H1 (cell line): ENCODE measurements at regions not wholly inside any gene's neighbourhood (a gene's known extent, or its start where the extent isn't known, plus 50 kb on each side); places are given as distances from the start of the nearest gene placed in this dataset.

ENCODE experiments used
- CTCF ChIA-PET: fragments of 300-600 bp; sonication (Branson Sonifier 250); formaldehyde crosslinking; loops from one replicate; lab custom pipeline; 2021; ENCODE audit not compliant: partially characterized antibody; lab: Charles Lee
- POLR2A ChIA-PET: fragments of 300-600 bp; sonication (Branson Sonifier 250); formaldehyde crosslinking; loops from one replicate; lab custom pipeline; 2021; ENCODE audit warnings: inconsistent platforms; ENCODE audit not compliant: partially characterized antibody; lab: Charles Lee
- DNase-seq, 2 experiments: peaks; one replicate each; pipeline versions ENCODE4 v3.0.0 to v3.0.0-alpha.2; 2010 to 2022; ENCODE audit warnings: low spot score in 2 of 2, low read depth in 1 of 2, mixed read lengths in 1 of 2
- FAIRE-seq: peaks from 2 replicates; lab custom pipeline; 2011; peaks lifted over from hg19 to GRCh38; lab: Jason Lieb, UNC
- H2AFZ ChIP-seq: 2 replicates; pipeline ENCODE4 v1.8.1; 2012; ENCODE audit warnings: low read length, inconsistent platforms
- H2AK5ac ChIP-seq: 2 replicates; pipeline ENCODE4 v1.6.1; 2013; ENCODE audit warnings: low read depth, low read length
- H2BK120ac ChIP-seq: replicated peaks from 2 replicates; pipeline ENCODE3; 2013; ENCODE audit warnings: low read depth, low read length, inconsistent platforms
- H2BK12ac ChIP-seq: 2 replicates; pipeline ENCODE4 v1.6.1; 2013; ENCODE audit warnings: low read depth, low read length
- H2BK15ac ChIP-seq: 2 replicates; pipeline ENCODE4 v1.6.1; 2013; ENCODE audit warnings: low read length
- H2BK20ac ChIP-seq: 2 replicates; pipeline ENCODE4 v1.6.1; 2013; ENCODE audit warnings: low read length
- H2BK5ac ChIP-seq: 2 replicates; pipeline ENCODE4 v1.6.1; 2013; ENCODE audit warnings: low read depth, low read length
- H3K14ac ChIP-seq: 2 replicates; pipeline ENCODE4 v1.6.1; 2013; ENCODE audit warnings: inconsistent platforms; ENCODE audit not compliant: insufficient read length
- H3K18ac ChIP-seq: 2 replicates; pipeline ENCODE4 v1.6.1; 2013; ENCODE audit warnings: low read length; ENCODE audit errors: extremely low read depth
- H3K23ac ChIP-seq: 2 replicates; pipeline ENCODE4 v1.6.1; 2013; ENCODE audit warnings: inconsistent platforms; ENCODE audit not compliant: insufficient read length
- H3K23me2 ChIP-seq: 2 replicates; pipeline ENCODE4 v1.6.1; 2013; ENCODE audit warnings: low read depth, low read length
- H3K27ac ChIP-seq: 2 replicates; pipeline ENCODE4 v1.6.1; 2011; ENCODE audit warnings: low read depth, low read length, inconsistent platforms
- H3K27me3 ChIP-seq, 4 experiments: replicated peaks in 1 of 4; 1 replicate in 1 of 4; 2 replicates in 3 of 4; pipeline versions ENCODE4 v1.6.1 to v1.8.1; 2011 to 2013; ENCODE audit warnings: low read length in 3 of 4, mild to moderate bottlenecking in 3 of 4, inconsistent platforms in 2 of 4, mixed read lengths in 2 of 4, moderate library complexity in 1 of 4; ENCODE audit not compliant: control insufficient read depth in 3 of 4, insufficient read depth in 3 of 4; ENCODE audit errors: extremely low read depth in 1 of 4
- H3K36me3 ChIP-seq, 4 experiments: 2 replicates each; pipeline versions ENCODE4 v1.6.1 to v1.8.1; 2011 to 2013; ENCODE audit warnings: mild to moderate bottlenecking in 4 of 4, low read length in 3 of 4, moderate library complexity in 2 of 4, control low read depth in 1 of 4, inconsistent platforms in 1 of 4; ENCODE audit not compliant: insufficient read depth in 4 of 4, control insufficient read depth in 2 of 4
- H3K4ac ChIP-seq: replicated peaks from 2 replicates; pipeline ENCODE3; 2013; ENCODE audit warnings: low read length, low read depth, mixed read lengths, inconsistent platforms; ENCODE audit not compliant: insufficient read length
- H3K4me1 ChIP-seq, 4 experiments: replicated peaks in 1 of 4; 1 replicate in 1 of 4; 2 replicates in 3 of 4; pipeline versions ENCODE4 v1.6.1 to v1.8.1; 2011 to 2013; ENCODE audit warnings: low read length in 3 of 4, inconsistent platforms in 2 of 4, mixed read lengths in 1 of 4; ENCODE audit not compliant: insufficient read depth in 4 of 4, control insufficient read depth in 3 of 4
- H3K4me2 ChIP-seq, 2 experiments: 2 replicates each; pipeline versions ENCODE4 v1.6.1 to v1.8.1; 2011 to 2013; ENCODE audit warnings: low read depth in 2 of 2, low read length in 2 of 2, control low read depth in 1 of 2, inconsistent platforms in 1 of 2, mild to moderate bottlenecking in 1 of 2; ENCODE audit not compliant: insufficient read depth in 1 of 2
- H3K4me3 ChIP-seq, 4 experiments: fragments of 200-600, 300-600 bp in 1 of 4; sonication (generic), shearing (Covaris generic), sonication (Bioruptor Twin) in 1 of 4; 2 replicates each; pipeline versions ENCODE4 v1.5.1 to v1.8.1; 2011 to 2016; ENCODE audit warnings: low read length in 4 of 4, low read depth in 3 of 4, control low read depth in 2 of 4, inconsistent platforms in 2 of 4, mild to moderate bottlenecking in 2 of 4, mixed read lengths in 1 of 4, moderate library complexity in 1 of 4; ENCODE audit not compliant: insufficient read depth in 2 of 4; ENCODE audit errors: extremely low read depth in 1 of 4
- H3K56ac ChIP-seq: replicated peaks from 2 replicates; pipeline ENCODE3; 2013; ENCODE audit warnings: low read depth, mild to moderate bottlenecking, mixed read lengths, low read length, inconsistent platforms; ENCODE audit not compliant: insufficient read length
- H3K79me1 ChIP-seq: 2 replicates; pipeline ENCODE4 v1.6.1; 2013; ENCODE audit warnings: low read depth, low read length, control low read depth
- H3K79me2 ChIP-seq, 2 experiments: 2 replicates each; pipeline versions ENCODE4 v1.6.1 to v1.8.1; 2012 to 2013; ENCODE audit warnings: low read length in 2 of 2, mild to moderate bottlenecking in 2 of 2, inconsistent platforms in 1 of 2; ENCODE audit not compliant: insufficient read depth in 2 of 2, control insufficient read depth in 1 of 2
- H3K9ac ChIP-seq, 4 experiments: replicated peaks in 1 of 4; 1 replicate in 1 of 4; 2 replicates in 3 of 4; pipeline versions ENCODE4 v1.6.1 to v1.8.1; 2011 to 2013; ENCODE audit warnings: low read depth in 3 of 4, low read length in 3 of 4, control low read depth in 2 of 4, mild to moderate bottlenecking in 2 of 4, moderate library complexity in 2 of 4, inconsistent platforms in 1 of 4; ENCODE audit errors: extremely low read depth in 1 of 4
- H3K9me3 ChIP-seq, 2 experiments: 2 replicates each; pipeline versions ENCODE4 v1.6.1 to v1.8.1; 2012 to 2013; ENCODE audit warnings: mild to moderate bottlenecking in 2 of 2, moderate library complexity in 2 of 2, control low read depth in 1 of 2, inconsistent platforms in 1 of 2, low read depth in 1 of 2, low read length in 1 of 2, mixed read lengths in 1 of 2; ENCODE audit not compliant: insufficient read depth in 2 of 2
- H4K20me1 ChIP-seq, 2 experiments: replicated peaks in 1 of 2; 2 replicates each; pipeline versions ENCODE3 to v1.8.1; 2011 to 2013; ENCODE audit warnings: inconsistent platforms in 2 of 2, low read length in 2 of 2, mild to moderate bottlenecking in 1 of 2; ENCODE audit not compliant: insufficient read depth in 2 of 2, control insufficient read depth in 1 of 2
- H4K5ac ChIP-seq: 2 replicates; pipeline ENCODE4 v1.6.1; 2013; ENCODE audit warnings: low read length, low read depth, mixed read lengths, inconsistent platforms; ENCODE audit not compliant: insufficient read length
- H4K8ac ChIP-seq: 2 replicates; pipeline ENCODE4 v1.8.0; 2013; ENCODE audit warnings: mild to moderate bottlenecking, moderate library complexity, low read length, inconsistent platforms; ENCODE audit not compliant: insufficient read depth; ENCODE audit errors: extremely low read depth
- H4K91ac ChIP-seq: replicated peaks from 2 replicates; pipeline ENCODE3; 2013; ENCODE audit warnings: low read length, mixed read lengths, inconsistent platforms; ENCODE audit not compliant: insufficient read length
- BACH1 ChIP-seq: IDR thresholded peaks from 2 replicates; pipeline ENCODE4 v1.6.1; 2012; ENCODE audit warnings: low read length, improper control_type of control experiment
- CEBPB ChIP-seq: IDR thresholded peaks from 2 replicates; pipeline ENCODE4 v1.6.1; 2012; ENCODE audit warnings: low read depth, low read length
- KDM5A ChIP-seq: fragments of 200-600 bp; IDR thresholded peaks from 2 replicates; pipeline ENCODE4 v1.7.1; 2012; ENCODE audit warnings: mild to moderate bottlenecking, low read length, inconsistent platforms, mixed read lengths
- SAP30 ChIP-seq: fragments of 300-600 bp; sonication (generic); IDR thresholded peaks from 2 replicates; pipeline ENCODE4 v1.7.1; 2012; ENCODE audit warnings: low read length, moderate library complexity, mild to moderate bottlenecking, inconsistent platforms; ENCODE audit not compliant: insufficient read depth, insufficient replicate concordance
- SRF ChIP-seq: IDR thresholded peaks from 2 replicates; pipeline ENCODE4 v1.6.1; 2011; ENCODE audit warnings: mild to moderate bottlenecking, low read depth, low read length, moderate library complexity
- SUZ12 ChIP-seq: fragments of 200-600 bp; sonication (generic); IDR thresholded peaks from 2 replicates; pipeline ENCODE4 v1.6.1; 2012; ENCODE audit warnings: mild to moderate bottlenecking, inconsistent platforms, low read length, moderate library complexity, mixed read lengths
- TAF1 ChIP-seq: IDR thresholded peaks from 2 replicates; pipeline ENCODE4 v1.6.1; 2011; ENCODE audit warnings: mild to moderate bottlenecking, low read depth, low read length
- WGBS, 2 experiments: shearing (Covaris generic) in 1 of 2; methylation state at CpG; one replicate each; pipeline versions ENCODE4 v1.1.6 to v1.1.7; 2013 to 2015; ENCODE audit warnings: low lambda C conversion rate in 2 of 2, mixed read lengths in 2 of 2, inconsistent platforms in 1 of 2, low coverage in 1 of 2, missing lambda C conversion rate in 1 of 2; ENCODE audit not compliant: insufficient replicate concordance in 2 of 2, insufficient coverage in 1 of 2, insufficient read length in 1 of 2; ENCODE audit errors: extremely low coverage in 1 of 2, missing lambda C conversion rate in 1 of 2; 5-methylcytosine and 5-hydroxymethylcytosine counted together
- TF ChIP-seq, protein P1 (sequence below), 3 experiments: IDR thresholded peaks; 1 replicate in 2 of 3; 2 replicates in 1 of 3; pipeline versions ENCODE4 v1.5.1 to v1.6.1; 2011; ENCODE audit warnings: low read length in 3 of 3, mild to moderate bottlenecking in 3 of 3, inconsistent platforms in 2 of 3, low read depth in 1 of 3, moderate library complexity in 1 of 3; ENCODE audit not compliant: insufficient read depth in 1 of 3; ENCODE audit errors: control extremely low read depth in 1 of 3
- TF ChIP-seq, protein P2 (sequence below): IDR thresholded peaks from 2 replicates; pipeline ENCODE4 v1.6.1; 2011; ENCODE audit warnings: low read length, improper control_type of control experiment

DNA sequence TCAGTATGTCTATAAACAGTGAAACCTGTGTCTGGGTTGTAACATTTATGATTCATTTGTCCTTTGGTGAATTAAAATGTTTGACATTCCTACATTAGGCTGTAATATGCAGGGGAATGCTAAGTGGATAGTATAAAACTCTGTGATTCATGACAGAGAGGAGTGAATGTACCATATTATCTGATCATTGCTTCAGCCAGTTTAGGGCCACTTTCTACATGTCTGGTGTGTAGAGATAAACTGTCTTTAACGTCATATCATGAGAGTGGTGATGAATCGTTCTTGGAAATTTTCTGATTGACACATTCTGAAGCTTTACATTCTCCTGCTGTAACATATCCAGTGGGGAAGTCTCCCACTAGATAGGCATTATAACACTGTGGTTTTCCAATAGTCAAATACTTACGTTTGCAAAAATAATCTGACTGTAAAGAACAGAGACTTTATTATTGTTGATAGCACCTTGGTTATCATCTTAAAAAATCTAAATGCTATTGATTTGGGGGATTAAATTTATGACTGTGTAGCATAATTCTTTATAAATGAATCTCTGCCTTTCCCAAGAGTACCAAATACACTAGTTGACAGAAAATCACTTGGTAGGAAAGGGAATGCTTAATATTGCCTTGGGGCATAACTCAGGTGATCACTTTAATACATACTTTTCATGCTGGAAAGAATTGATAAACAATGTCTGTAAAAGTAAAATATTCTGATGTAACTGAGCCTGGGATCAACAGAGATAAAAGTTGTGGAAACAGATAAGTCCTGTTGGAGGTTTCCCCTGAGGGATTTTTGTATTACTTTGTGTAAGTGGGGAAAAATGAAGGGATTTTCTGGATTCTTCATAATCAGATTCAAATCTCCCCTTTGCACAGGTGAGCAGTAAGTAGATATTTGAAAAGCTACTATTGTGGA is 427.9 kb downstream of the JRKL start:
- Histone ChIP-seq H3K18ac (no peak overlapping the region), H2BK15ac (no peak overlapping the region), H2AFZ (no peak overlapping the region), H3K56ac (no peak overlapping the region), H3K4me3 (no peak overlapping the region), H2BK120ac (no peak overlapping the region), H4K8ac (no peak overlapping the region), H3K9ac (no peak overlapping the region), H4K5ac (no peak overlapping the region), H2BK20ac (no peak overlapping the region), H2BK5ac (no peak overlapping the region), H3K14ac (no peak overlapping the region), H3K4me1 (no peaks in the 10 kb centered on the region), H3K27me3 (no peaks in the 10 kb centered on the region), H3K4me2 (no peak overlapping the region), H2BK12ac (no peak overlapping the region), H3K36me3 (no peaks in the 10 kb centered on the region), H3K23me2 (no peaks in the 10 kb centered on the region), H3K79me2 (no peaks in the 10 kb centered on the region), H3K79me1 (no peaks in the 10 kb centered on the region), H3K23ac (peak overlapping the region; percentile 47), H3K4ac (no peak overlapping the region), H4K20me1 (no peaks in the 10 kb centered on the region), H3K27ac (no peak overlapping the region), H3K9me3 (no peaks in the 10 kb centered on the region), H4K91ac (no peak overlapping the region), H2AK5ac (no peak overlapping the region)
- POLR2A ChIA-PET, result no interaction called here
- WGBS, 2 experiments, result 87% methylated on average over 3 of the region's 3 CpGs; no CpG with 5 or more reads in 1 of the 2 experiments
- CTCF ChIA-PET, result no interaction called here
- no peak for FAIRE-seq
- no peak for DNase-seq
- TF ChIP-seq BACH1 (no peak), TAF1 (no peak), SAP30 (no peak), CEBPB (no peak), SRF (no peak), KDM5A (no peak), SUZ12 (no peak)
- TF ChIP-seq, protein P1, sequence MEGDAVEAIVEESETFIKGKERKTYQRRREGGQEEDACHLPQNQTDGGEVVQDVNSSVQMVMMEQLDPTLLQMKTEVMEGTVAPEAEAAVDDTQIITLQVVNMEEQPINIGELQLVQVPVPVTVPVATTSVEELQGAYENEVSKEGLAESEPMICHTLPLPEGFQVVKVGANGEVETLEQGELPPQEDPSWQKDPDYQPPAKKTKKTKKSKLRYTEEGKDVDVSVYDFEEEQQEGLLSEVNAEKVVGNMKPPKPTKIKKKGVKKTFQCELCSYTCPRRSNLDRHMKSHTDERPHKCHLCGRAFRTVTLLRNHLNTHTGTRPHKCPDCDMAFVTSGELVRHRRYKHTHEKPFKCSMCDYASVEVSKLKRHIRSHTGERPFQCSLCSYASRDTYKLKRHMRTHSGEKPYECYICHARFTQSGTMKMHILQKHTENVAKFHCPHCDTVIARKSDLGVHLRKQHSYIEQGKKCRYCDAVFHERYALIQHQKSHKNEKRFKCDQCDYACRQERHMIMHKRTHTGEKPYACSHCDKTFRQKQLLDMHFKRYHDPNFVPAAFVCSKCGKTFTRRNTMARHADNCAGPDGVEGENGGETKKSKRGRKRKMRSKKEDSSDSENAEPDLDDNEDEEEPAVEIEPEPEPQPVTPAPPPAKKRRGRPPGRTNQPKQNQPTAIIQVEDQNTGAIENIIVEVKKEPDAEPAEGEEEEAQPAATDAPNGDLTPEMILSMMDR (IDR thresholded peaks at IDR 0.05; ENCODE audit: control extremely low read depth in 1 of 3, insufficient read depth in 1 of 3, low read depth in 1 of 3, low read length in 3 of 3), result no peak
- TF ChIP-seq, protein P2, sequence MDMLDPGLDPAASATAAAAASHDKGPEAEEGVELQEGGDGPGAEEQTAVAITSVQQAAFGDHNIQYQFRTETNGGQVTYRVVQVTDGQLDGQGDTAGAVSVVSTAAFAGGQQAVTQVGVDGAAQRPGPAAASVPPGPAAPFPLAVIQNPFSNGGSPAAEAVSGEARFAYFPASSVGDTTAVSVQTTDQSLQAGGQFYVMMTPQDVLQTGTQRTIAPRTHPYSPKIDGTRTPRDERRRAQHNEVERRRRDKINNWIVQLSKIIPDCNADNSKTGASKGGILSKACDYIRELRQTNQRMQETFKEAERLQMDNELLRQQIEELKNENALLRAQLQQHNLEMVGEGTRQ, result no peak
